GM12873 (cell line): ENCODE measurements at regions not wholly inside any gene's neighbourhood (a gene's known extent, or its start where the extent isn't known, plus 50 kb on each side); places are given as distances from the start of the nearest gene placed in this dataset.

Experiments used
- TF ChIP-seq, protein P1 (sequence below): IDR thresholded peaks from 2 replicates; pipeline ENCODE4 v1.5.1; 2012; ENCODE audit warnings: low read depth, mild to moderate bottlenecking, moderate library complexity, low read length, control low read depth; ENCODE audit not compliant: insufficient read depth; ENCODE audit errors: missing control alignments

DNA sequence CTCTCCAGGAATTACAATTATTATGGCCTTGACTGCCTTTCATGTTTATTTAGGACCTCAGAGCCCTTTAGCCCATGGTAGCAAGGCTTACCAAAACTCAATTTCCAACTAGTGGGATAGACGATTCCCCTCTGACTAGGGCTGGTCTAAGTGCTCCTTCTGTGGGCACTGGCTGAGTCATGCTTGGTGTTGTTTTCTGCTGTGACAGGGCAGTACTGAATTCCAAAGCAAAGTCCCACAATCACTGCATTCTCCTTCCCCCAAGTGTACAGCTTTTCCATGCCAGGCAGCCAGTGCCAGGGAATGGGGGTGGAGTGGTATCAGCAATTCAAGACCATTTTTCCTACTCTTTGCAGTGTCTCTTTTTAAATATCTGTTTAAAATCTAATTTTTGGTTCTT lies 509.0 kb upstream of the NECTIN3 start:
- TF ChIP-seq, protein P1, sequence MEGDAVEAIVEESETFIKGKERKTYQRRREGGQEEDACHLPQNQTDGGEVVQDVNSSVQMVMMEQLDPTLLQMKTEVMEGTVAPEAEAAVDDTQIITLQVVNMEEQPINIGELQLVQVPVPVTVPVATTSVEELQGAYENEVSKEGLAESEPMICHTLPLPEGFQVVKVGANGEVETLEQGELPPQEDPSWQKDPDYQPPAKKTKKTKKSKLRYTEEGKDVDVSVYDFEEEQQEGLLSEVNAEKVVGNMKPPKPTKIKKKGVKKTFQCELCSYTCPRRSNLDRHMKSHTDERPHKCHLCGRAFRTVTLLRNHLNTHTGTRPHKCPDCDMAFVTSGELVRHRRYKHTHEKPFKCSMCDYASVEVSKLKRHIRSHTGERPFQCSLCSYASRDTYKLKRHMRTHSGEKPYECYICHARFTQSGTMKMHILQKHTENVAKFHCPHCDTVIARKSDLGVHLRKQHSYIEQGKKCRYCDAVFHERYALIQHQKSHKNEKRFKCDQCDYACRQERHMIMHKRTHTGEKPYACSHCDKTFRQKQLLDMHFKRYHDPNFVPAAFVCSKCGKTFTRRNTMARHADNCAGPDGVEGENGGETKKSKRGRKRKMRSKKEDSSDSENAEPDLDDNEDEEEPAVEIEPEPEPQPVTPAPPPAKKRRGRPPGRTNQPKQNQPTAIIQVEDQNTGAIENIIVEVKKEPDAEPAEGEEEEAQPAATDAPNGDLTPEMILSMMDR: no peak

DNA sequence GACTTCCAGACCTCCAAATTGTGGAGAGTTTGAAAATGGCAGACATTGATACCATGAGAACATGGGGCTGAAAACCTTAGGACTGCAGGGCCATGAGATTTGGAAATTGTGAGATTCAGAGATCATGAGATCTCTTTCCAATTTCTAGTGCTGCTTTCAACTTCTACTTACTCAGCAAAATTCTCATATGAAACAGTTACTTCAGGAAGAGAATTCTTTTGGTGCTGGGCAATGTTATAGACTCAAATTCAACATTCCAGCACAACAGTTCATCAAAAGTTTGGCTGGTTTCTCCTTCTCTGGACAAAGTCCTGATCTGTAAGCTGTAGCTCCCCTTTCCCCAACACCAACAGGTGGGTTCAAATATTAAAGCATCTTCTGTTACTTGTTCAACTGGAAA lies 506.9 kb upstream of the NECTIN3 start:
- TF ChIP-seq, protein P1: no peak

DNA sequence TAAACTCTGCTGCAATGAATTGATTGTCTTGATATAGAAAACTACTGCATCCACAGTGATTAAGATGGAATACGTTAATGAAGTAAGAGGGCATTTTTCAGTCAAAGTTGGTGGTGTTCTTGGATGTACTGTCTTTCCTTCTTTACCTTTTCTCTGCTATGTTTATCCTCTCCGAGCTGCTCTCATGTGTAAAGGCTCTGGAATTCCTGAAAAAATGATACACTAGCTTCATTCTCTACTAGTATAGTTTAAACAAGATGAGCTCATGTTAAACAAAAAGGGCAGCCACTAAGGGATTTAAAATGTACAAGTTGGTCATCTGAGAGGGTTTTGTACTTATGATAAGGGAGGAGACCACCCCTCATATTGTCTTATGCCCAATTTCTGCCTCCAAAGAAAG lies 504.6 kb upstream of the NECTIN3 start:
- TF ChIP-seq, protein P1: no peak

DNA sequence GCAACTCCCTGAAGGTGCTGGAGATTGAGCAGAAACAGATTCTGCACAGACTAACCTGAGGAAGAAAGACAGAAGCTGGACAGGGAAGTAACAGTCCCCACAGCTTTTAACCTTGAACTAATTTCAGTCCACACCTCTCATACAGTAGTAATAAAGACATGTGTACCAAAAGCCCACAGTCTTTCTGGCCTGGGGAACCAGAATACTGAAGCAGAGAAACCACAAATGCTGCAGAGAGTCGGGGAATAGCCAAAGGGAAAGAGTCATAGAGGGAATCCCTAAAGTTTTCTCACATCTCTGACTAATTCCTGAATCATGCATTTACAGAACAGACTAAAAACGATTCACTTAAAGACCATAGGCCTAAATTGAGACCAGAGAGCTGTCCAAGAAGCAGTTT lies 503.4 kb upstream of the NECTIN3 start:
- TF ChIP-seq, protein P1: no peak

DNA sequence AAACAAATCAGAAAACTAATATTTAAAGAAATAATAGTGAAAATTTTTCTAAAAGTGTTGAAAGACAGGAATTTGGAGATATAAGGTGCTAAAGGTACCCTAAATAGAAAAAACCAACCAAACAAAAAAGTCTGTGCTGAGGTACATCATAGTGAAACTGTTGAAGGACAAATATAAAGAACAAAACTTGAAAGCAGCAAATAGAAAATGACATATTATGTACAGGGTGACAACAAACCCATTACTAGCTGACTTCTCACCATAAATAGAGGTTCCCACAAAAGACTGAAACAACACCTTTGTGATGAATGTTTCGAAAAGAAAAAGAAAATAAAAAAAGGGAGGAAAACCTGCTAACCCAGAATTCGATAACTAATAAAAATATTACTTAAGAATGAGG lies 502.5 kb upstream of the NECTIN3 start:
- TF ChIP-seq, protein P1: no peak

DNA sequence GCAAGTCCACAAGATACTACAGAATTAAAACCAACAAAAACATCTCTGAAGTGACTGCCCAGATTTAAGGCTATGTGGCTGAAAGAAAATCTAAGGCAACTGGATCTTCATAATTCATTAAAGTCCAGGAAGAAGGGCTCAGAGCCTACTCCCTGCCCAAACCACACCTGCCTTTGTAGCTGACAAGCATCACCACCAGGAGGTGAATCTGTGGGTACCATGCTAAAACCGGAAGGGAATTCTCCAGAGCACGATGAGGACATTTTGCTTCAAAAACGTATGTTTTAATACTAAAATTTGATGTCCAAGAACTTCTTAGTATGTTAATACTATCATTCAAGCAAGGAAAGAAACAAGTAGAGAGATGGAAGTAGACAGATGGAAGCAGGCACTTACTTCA lies 495.9 kb upstream of the NECTIN3 start:
- TF ChIP-seq, protein P1: no peak

DNA sequence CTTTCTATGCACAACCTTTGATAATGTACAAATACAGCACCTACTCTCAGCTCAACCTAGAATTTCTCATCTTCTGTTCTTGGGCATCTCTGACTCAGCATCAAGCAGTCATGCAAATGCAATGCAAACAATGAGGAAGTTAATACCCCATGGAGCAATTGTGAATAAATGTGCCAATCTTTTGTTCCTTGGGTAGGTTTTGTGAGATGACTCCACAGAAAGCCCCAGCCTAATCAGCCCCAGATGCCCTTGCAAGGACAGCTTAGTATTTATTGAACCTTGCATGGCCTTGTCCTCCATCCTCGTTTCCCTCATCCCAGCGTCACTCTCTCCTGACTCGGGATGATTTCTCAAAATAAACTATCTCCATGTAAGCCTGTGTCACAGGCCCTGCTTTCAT lies 494.7 kb upstream of the NECTIN3 start:
- TF ChIP-seq, protein P1: no peak
